Panc1 (cell line): ENCODE measurements at regions not wholly inside any gene's neighbourhood (a gene's known extent, or its start where the extent isn't known, plus 50 kb on each side); places are given as distances from the start of the nearest gene placed in this dataset.

ENCODE experiments used
- ATAC-seq: fragments of 200-7000 bp; cut with Tn5 transposase; 2 replicates; pipeline ENCODE4 v1.9.1; 2020; ENCODE audit warnings: mild to moderate bottlenecking, moderate library complexity
- BruUV-seq: library from RNA; stranded (reverse); fragments of 400-500 nt; replicated peaks from 2 replicates; lab custom pipeline; 2021; lab: Mats Ljungman, UMichigan
- CTCF ChIA-PET: fragments of 300-600 bp; sonication (Branson Sonifier 250); formaldehyde crosslinking; loops from one replicate; lab custom pipeline; 2022; ENCODE audit warnings: antibody characterized with exemption; lab: Charles Lee
- POLR2A ChIA-PET: fragments of 300-600 bp; sonication (Branson Sonifier 250); formaldehyde crosslinking; loops from one replicate; lab custom pipeline; 2022; ENCODE audit warnings: antibody characterized with exemption; lab: Charles Lee
- DNase-seq: peaks from one replicate; pipeline ENCODE4 v3.0.0-alpha.2; 2010; ENCODE audit warnings: low read depth, low spot score
- H3K27ac ChIP-seq: 2 replicates; pipeline ENCODE4 v1.5.1; 2011; ENCODE audit warnings: mild to moderate bottlenecking, low read length, inconsistent platforms
- H3K27me3 ChIP-seq: fragments of 200-500 bp; sonication (Bioruptor generic); 2 replicates; pipeline ENCODE4 v1.6.0; 2014; ENCODE audit warnings: low read length, inconsistent platforms; ENCODE audit not compliant: control insufficient read depth, insufficient read depth
- H3K36me3 ChIP-seq: fragments of 200-500 bp; sonication (Bioruptor generic); 2 replicates; pipeline ENCODE4 v1.5.1; 2014; ENCODE audit warnings: inconsistent platforms, mild to moderate bottlenecking, low read length, moderate library complexity; ENCODE audit not compliant: control insufficient read depth, insufficient read depth
- H3K4me1 ChIP-seq: 2 replicates; pipeline ENCODE4 v1.5.1; 2011; ENCODE audit warnings: inconsistent platforms, mild to moderate bottlenecking, low read length, moderate library complexity; ENCODE audit not compliant: control insufficient read depth, insufficient read depth
- H3K4me3 ChIP-seq, 2 experiments: 2 replicates each; pipeline ENCODE4 v1.5.1; 2011 to 2012; ENCODE audit warnings: low read depth in 2 of 2, low read length in 2 of 2, mild to moderate bottlenecking in 2 of 2, inconsistent platforms in 1 of 2, moderate library complexity in 1 of 2
- H3K9me3 ChIP-seq: fragments of 200-500 bp; sonication (Bioruptor generic); 2 replicates; pipeline ENCODE4 v1.5.1; 2014; ENCODE audit warnings: low read depth, mild to moderate bottlenecking, inconsistent platforms, low read length, moderate library complexity; ENCODE audit not compliant: control insufficient read depth, insufficient read depth
- POLR2AphosphoS5 ChIP-seq: IDR thresholded peaks from 2 replicates; pipeline ENCODE4 v1.6.1; 2012; ENCODE audit warnings: mild to moderate bottlenecking, low read depth, low read length, moderate library complexity
- SIN3A ChIP-seq: IDR thresholded peaks from 2 replicates; pipeline ENCODE4 v1.6.1; 2012; ENCODE audit warnings: low read depth, mild to moderate bottlenecking, low read length, moderate library complexity, borderline replicate concordance; ENCODE audit not compliant: insufficient read depth
- TCF7L2 ChIP-seq: IDR thresholded peaks from 2 replicates; pipeline ENCODE4 v1.6.1; 2011; ENCODE audit warnings: mild to moderate bottlenecking, low read depth, low read length, inconsistent platforms
- in situ Hi-C: cut with HindIII; loops from 2 replicates; pipeline ENCODE4 v1.10.0; 2016; ENCODE audit warnings: low sequenced_read_pairs, low pct_unique_long_range_greater_than_20kb
- intact Hi-C: fragments of 100-400 bp; cut with micrococcal nuclease; formaldehyde crosslinking; loops from one replicate; pipeline ENCODE4 v1.10.0; 2022; ENCODE audit not compliant: unreplicated experiment
- TF ChIP-seq, protein P1 (sequence below): fragments of 450-650 bp; IDR thresholded peaks from 2 replicates; pipeline ENCODE4 v1.5.1; 2017; ENCODE audit warnings: mild to moderate bottlenecking
- TF ChIP-seq, protein P2 (sequence below), 2 experiments: IDR thresholded peaks; 2 replicates each; pipeline ENCODE4 v1.6.1; 2011 to 2012; ENCODE audit warnings: low read depth in 2 of 2, control low read depth in 1 of 2, low read length in 1 of 2, mild to moderate bottlenecking in 1 of 2, moderate library complexity in 1 of 2; ENCODE audit not compliant: insufficient read depth in 1 of 2

DNA sequence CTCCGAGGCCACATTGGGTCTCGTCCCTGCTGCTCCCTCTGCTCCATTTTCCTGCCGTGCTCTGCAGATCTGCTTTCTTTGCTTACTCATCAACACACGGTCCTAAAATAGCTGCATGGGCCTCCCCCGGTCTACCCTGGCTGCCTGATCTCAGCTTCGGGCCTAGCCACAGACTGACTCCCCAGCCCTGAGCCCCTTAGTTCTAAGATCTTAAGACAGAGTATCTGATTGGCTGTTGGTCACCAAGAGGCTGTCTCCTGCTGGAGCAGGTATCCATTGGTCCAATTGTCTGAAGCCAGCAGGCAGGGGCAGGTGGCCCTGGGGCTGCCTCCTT lies 53.7 kb upstream of the NECTIN1 start:
- ATAC-seq = no peak
- CTCF ChIA-PET = no interaction called here
- peaks cover 4% of the 10 kb centered on the region; the same call in 1 of the 2 replicates for H3K27me3 ChIP-seq

DNA sequence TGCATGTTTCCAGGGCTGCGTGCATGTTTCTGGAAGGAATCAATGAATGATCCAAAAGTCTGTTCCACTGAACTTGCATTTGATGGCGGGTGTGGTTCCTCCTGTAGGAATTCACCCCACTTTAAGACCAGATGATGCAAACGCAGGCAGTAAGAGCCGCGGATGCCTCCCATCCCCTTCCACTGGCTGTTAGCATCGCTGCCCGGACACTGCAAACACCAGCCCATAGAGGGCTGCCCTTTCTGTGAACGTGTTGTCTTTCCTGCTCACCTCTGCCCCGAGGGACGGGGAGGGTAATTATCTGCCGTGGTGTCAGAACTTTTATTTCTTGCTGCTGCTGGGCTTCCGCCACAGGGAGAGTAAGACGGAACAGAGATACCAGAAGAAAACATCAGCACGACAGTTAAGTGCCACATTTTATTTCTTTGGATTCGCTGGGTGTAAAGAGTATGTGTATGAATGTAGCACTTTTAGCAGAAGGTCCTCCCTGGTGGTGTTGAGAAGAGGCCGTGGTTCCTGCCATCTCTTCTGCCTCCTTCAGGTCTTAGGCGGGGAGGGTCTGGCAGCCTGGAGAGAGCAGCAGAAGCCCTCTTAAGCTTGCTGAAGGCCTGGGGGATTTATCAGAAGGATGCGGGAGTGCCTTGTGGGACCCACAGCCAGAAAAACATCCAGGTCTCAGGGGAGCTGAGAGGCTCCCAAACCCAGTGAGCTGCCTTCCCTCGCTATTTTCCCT lies 53.2 kb upstream of the NECTIN1 start:
- ChIA-PET POLR2A (no interaction called here), CTCF (no interaction called here)
- no peak overlapping the region for H3K4me3 ChIP-seq
- peaks cover 6% of the 10 kb centered on the region; the same call in 1 of the 2 replicates for H3K27me3 ChIP-seq
- ATAC-seq (no peak), DNase-seq (no peak)
- intact Hi-C loops = no loop called here
- H3K36me3 ChIP-seq = no peaks in the 10 kb centered on the region
- no TSS peak for BruUV-seq
- in situ Hi-C loops = no loop called here
- no peaks in the 10 kb centered on the region for H3K4me1 ChIP-seq
- TF ChIP-seq TCF7L2 (no peak), SIN3A (no peak), POLR2AphosphoS5 (no peak)
- TF ChIP-seq, protein P1, sequence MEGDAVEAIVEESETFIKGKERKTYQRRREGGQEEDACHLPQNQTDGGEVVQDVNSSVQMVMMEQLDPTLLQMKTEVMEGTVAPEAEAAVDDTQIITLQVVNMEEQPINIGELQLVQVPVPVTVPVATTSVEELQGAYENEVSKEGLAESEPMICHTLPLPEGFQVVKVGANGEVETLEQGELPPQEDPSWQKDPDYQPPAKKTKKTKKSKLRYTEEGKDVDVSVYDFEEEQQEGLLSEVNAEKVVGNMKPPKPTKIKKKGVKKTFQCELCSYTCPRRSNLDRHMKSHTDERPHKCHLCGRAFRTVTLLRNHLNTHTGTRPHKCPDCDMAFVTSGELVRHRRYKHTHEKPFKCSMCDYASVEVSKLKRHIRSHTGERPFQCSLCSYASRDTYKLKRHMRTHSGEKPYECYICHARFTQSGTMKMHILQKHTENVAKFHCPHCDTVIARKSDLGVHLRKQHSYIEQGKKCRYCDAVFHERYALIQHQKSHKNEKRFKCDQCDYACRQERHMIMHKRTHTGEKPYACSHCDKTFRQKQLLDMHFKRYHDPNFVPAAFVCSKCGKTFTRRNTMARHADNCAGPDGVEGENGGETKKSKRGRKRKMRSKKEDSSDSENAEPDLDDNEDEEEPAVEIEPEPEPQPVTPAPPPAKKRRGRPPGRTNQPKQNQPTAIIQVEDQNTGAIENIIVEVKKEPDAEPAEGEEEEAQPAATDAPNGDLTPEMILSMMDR = no peak
- TF ChIP-seq, protein P2, sequence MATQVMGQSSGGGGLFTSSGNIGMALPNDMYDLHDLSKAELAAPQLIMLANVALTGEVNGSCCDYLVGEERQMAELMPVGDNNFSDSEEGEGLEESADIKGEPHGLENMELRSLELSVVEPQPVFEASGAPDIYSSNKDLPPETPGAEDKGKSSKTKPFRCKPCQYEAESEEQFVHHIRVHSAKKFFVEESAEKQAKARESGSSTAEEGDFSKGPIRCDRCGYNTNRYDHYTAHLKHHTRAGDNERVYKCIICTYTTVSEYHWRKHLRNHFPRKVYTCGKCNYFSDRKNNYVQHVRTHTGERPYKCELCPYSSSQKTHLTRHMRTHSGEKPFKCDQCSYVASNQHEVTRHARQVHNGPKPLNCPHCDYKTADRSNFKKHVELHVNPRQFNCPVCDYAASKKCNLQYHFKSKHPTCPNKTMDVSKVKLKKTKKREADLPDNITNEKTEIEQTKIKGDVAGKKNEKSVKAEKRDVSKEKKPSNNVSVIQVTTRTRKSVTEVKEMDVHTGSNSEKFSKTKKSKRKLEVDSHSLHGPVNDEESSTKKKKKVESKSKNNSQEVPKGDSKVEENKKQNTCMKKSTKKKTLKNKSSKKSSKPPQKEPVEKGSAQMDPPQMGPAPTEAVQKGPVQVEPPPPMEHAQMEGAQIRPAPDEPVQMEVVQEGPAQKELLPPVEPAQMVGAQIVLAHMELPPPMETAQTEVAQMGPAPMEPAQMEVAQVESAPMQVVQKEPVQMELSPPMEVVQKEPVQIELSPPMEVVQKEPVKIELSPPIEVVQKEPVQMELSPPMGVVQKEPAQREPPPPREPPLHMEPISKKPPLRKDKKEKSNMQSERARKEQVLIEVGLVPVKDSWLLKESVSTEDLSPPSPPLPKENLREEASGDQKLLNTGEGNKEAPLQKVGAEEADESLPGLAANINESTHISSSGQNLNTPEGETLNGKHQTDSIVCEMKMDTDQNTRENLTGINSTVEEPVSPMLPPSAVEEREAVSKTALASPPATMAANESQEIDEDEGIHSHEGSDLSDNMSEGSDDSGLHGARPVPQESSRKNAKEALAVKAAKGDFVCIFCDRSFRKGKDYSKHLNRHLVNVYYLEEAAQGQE (IDR thresholded peaks at IDR 0.05; ENCODE audit: insufficient read depth in 1 of 2, low read depth in 2 of 2, low read length in 1 of 2) = no peak
- no peak overlapping the region for H3K27ac ChIP-seq
- H3K9me3 ChIP-seq = no peaks in the 10 kb centered on the region

More for the DNA sequence above, 53.7 kb upstream of the NECTIN1 start:
- no peaks in the 10 kb centered on the region for H3K36me3 ChIP-seq
- no peak overlapping the region for H3K27ac ChIP-seq
- no peak for TF ChIP-seq POLR2AphosphoS5
- TF ChIP-seq, protein P1 = no peak
- no peak for TF ChIP-seq TCF7L2
- TF ChIP-seq, protein P2 (IDR thresholded peaks at IDR 0.05; ENCODE audit: insufficient read depth in 1 of 2, low read depth in 2 of 2, low read length in 1 of 2) = no peak
- no peak for TF ChIP-seq SIN3A
- no peaks in the 10 kb centered on the region for H3K4me1 ChIP-seq
- BruUV-seq = no TSS peak
- intact Hi-C loops = no loop called here
- no peak for DNase-seq
- in situ Hi-C loops = no loop called here
- no peak overlapping the region for H3K4me3 ChIP-seq
- H3K9me3 ChIP-seq = no peaks in the 10 kb centered on the region
- POLR2A ChIA-PET = no interaction called here
